ENCODE measurements at regions not wholly inside any gene's neighbourhood (a gene's known extent, or its start where the extent isn't known, plus 50 kb on each side); places are given as distances from the start of the nearest gene placed in this dataset.

DNA sequence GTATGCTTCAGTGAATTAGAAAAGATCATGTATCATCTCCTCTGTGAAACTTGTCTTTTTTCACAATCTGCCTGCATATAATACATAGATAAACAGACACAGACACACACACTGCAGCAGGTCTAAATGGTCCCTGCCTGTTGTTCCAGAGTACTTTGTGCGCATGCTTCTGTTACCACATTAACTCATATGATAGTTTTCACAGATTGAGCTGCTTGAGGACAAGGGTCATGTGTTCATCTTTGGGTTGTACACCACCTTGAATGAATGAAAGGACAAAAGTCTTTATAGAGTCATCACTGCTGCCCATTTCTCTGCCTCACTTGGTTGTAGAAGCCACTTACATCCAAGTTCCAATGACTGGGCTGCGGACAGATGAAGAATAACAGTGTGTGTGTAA is 72.7 kb upstream of the GLS start:
- TF ChIP-seq RNF2 (IDR thresholded peaks at IDR 0.05; ENCODE audit: borderline replicate concordance, low read depth, low read length, missing control alignments, poor library complexity, severe bottlenecking) (no peak), EZH2 (IDR thresholded peaks at IDR 0.05; ENCODE audit: low read depth, low read length, severe bottlenecking) (no peak), BRCA1 (IDR thresholded peaks at IDR 0.05; ENCODE audit: low read depth, low read length) (no peak), PHF8 (conservative IDR thresholded peaks at IDR 0.05; ENCODE audit: low read depth, low read length) (no peak), SP1 (IDR thresholded peaks at IDR 0.05; ENCODE audit: low read depth, low read length) (no peak), POLR2A (IDR thresholded peaks at IDR 0.05; ENCODE audit: control extremely low read depth in 1 of 2, low read depth in 2 of 2, low read length in 2 of 2) (no peak), TEAD4 (IDR thresholded peaks at IDR 0.05; ENCODE audit: low read depth, low read length) (no peak)
- TF ChIP-seq, protein P1, sequence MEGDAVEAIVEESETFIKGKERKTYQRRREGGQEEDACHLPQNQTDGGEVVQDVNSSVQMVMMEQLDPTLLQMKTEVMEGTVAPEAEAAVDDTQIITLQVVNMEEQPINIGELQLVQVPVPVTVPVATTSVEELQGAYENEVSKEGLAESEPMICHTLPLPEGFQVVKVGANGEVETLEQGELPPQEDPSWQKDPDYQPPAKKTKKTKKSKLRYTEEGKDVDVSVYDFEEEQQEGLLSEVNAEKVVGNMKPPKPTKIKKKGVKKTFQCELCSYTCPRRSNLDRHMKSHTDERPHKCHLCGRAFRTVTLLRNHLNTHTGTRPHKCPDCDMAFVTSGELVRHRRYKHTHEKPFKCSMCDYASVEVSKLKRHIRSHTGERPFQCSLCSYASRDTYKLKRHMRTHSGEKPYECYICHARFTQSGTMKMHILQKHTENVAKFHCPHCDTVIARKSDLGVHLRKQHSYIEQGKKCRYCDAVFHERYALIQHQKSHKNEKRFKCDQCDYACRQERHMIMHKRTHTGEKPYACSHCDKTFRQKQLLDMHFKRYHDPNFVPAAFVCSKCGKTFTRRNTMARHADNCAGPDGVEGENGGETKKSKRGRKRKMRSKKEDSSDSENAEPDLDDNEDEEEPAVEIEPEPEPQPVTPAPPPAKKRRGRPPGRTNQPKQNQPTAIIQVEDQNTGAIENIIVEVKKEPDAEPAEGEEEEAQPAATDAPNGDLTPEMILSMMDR (IDR thresholded peaks at IDR 0.05; ENCODE audit: control extremely low read depth in 1 of 3, insufficient read depth in 1 of 3, low read depth in 1 of 3, low read length in 3 of 3), result no peak
- TF ChIP-seq, protein P2, sequence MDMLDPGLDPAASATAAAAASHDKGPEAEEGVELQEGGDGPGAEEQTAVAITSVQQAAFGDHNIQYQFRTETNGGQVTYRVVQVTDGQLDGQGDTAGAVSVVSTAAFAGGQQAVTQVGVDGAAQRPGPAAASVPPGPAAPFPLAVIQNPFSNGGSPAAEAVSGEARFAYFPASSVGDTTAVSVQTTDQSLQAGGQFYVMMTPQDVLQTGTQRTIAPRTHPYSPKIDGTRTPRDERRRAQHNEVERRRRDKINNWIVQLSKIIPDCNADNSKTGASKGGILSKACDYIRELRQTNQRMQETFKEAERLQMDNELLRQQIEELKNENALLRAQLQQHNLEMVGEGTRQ (IDR thresholded peaks at IDR 0.05; ENCODE audit: low read length), result no peak
